ENCODE measurements at regions not wholly inside any gene's neighbourhood (a gene's known extent, or its start where the extent isn't known, plus 50 kb on each side); places are given as distances from the start of the nearest gene placed in this dataset.
A peak's percentile ranks its signal among the peaks of the same experiment; 100 is the strongest.

GRCh38 chr9:107742531-107743309, 253.2 kb upstream of the KLF4 start:
- TF ChIP-seq, protein P1, sequence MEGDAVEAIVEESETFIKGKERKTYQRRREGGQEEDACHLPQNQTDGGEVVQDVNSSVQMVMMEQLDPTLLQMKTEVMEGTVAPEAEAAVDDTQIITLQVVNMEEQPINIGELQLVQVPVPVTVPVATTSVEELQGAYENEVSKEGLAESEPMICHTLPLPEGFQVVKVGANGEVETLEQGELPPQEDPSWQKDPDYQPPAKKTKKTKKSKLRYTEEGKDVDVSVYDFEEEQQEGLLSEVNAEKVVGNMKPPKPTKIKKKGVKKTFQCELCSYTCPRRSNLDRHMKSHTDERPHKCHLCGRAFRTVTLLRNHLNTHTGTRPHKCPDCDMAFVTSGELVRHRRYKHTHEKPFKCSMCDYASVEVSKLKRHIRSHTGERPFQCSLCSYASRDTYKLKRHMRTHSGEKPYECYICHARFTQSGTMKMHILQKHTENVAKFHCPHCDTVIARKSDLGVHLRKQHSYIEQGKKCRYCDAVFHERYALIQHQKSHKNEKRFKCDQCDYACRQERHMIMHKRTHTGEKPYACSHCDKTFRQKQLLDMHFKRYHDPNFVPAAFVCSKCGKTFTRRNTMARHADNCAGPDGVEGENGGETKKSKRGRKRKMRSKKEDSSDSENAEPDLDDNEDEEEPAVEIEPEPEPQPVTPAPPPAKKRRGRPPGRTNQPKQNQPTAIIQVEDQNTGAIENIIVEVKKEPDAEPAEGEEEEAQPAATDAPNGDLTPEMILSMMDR (IDR thresholded peaks at IDR 0.05) = no peak
- DNase-seq (ENCODE audit: low spot score) = no peak
- peak overlapping the region; percentile 66 to 82 for H3K27ac ChIP-seq

GRCh38 chr9:107740088-107740980, 250.8 kb upstream of the KLF4 start:
- H3K27ac ChIP-seq = peak overlapping the region; percentile 86 to 87
- H3K4me3 ChIP-seq = no peak overlapping the region
- no peak for DNase-seq (ENCODE audit: low spot score)
- TF ChIP-seq, protein P1 (IDR thresholded peaks at IDR 0.05) = no peak

More at GRCh38 chr9:107742531-107743309, 253.2 kb upstream of the KLF4 start:
- no peak overlapping the region for H3K4me3 ChIP-seq

DNA sequence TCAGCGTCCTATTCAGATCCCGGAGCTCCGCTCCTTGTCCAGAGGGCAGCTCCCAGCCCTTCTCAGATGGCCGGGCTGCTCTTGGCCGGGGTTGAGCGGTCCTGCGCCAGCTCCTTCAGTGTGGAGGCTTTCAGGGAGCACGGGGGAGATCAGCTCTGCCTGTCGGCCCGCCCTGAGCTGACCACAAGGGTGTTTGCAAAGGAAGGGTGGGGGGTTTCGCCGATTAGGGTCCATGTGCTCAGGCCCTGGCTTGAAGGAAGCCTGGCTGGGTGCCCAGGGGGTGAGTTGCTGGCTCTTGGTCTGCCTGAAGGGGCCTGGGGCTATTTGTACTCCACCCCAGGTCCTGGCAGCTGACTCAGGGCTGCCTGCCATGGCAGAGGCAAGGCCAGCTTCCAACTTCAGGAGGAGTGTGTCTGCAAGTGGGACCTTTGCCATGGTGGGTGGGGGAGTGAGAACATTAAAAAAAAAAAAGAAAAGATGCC, 250.1 kb upstream of the KLF4 start:
- DNase-seq (ENCODE audit: low spot score) = peak; percentile 84
- peak overlapping the region; percentile 32 for H3K4me3 ChIP-seq
- TF ChIP-seq, protein P1 (IDR thresholded peaks at IDR 0.05) = no peak
- peak overlapping the region; percentile 86 to 87 for H3K27ac ChIP-seq

GRCh38 chr9:107738789-107739188, 249.2 kb upstream of the KLF4 start:
- H3K27ac ChIP-seq = peak overlapping the region; percentile 86 to 87
- H3K4me3 ChIP-seq = no peak overlapping the region
- TF ChIP-seq, protein P1 (IDR thresholded peaks at IDR 0.05) = no peak
- no peak for DNase-seq (ENCODE audit: low spot score)

DNA sequence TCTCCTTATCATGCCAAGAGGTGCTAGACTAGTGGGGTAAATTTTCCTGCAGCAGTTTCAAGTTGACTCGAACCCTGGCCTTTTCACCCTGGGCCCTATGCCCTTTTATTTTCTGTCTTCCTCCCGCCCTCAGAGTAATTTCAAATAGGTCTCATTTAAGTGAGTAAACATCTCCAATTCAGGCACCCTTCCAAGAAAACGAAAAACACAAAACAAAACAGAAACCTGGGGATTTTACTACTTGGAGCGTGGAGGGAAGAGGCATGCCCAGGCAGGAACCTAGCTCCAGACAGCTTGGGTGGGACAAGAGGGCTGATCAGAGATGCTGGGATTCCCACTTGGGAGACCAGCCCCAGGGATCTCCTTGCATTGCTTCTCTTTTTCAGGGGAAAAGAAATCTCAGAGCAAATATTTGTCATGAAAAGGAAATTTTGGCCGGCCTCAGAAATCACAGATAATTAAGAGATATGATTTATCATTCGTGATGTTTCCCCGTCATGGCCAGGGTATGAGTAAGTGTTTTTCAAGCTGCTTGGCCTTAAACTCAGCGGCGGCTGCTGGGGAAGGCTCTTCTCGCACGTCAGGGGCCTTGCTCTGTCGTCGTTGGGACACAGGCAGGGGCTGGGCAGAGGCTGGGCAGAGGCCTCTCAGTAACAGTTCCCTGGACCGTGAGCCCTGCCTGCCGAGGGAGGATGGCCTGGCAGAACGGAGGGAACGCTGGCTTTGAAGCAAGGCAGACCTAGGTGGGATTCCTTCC, 248.6 kb upstream of the KLF4 start:
- DNase-seq (ENCODE audit: low spot score) = peak; percentile 85
- Histone ChIP-seq H3K27ac (peak overlapping the region; percentile 86 to 87), H3K4me3 (no peak overlapping the region)
- TF ChIP-seq, protein P1 (IDR thresholded peaks at IDR 0.05) = no peak

DNA sequence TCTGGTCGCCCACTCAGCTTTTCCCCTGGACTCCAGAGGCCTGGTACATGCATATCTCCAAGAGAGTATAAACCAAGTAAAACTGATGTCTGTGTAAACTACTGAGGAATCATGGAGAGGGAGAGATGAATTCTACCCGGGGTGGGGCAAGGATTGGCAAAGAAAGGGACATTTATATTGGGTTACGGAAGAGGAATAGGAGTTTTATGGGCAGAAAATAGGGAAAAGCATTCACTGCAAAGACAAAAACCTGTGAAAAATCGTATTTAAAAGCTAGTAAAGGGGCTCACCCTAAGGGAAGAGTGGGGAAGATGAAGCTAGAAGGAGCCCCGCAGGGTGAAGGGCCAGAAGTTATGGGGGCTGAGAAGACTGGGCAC, 248.0 kb upstream of the KLF4 start:
- no peak overlapping the region for H3K4me3 ChIP-seq
- TF ChIP-seq, protein P1 (IDR thresholded peaks at IDR 0.05) = no peak
- H3K27ac ChIP-seq = peak overlapping the region in 1 of 2 donors; percentile 87
- no peak for DNase-seq (ENCODE audit: low spot score)
